ENCODE measurements at regions not wholly inside any gene's neighbourhood (a gene's known extent, or its start where the extent isn't known, plus 50 kb on each side); places are given as distances from the start of the nearest gene placed in this dataset.

DNA sequence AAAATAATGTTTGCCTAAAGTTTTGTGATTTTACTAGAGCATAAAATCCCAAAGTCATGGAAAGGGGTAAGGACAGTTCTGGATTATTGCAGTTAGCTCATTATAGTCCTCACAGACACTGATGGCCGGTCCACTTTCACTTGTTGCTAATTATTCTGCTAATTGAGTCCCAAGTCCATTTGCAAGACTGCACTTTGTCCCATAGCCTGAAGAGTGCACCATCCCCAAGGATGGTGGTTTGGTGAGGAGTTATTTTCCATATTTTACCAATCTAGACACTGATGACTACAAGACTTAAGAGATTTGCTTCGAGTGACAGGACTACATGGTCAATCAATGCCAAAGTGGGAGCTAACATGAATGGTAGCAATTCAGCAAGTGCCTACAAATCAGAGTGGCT is 181.8 kb upstream of the CACNA2D1 start:
- Histone ChIP-seq H3K4me3 (ENCODE audit: low read length) (no peak overlapping the region), H3K9me2 (ENCODE audit: insufficient read depth, low read length) (no peaks in the 10 kb centered on the region), H3K27ac (ENCODE audit: low read length) (no peak overlapping the region), H3K4me2 (ENCODE audit: low read length) (no peak overlapping the region), H3K27me3 (ENCODE audit: insufficient read depth, low read depth, low read length) (no peaks in the 10 kb centered on the region), H3K36me3 (ENCODE audit: insufficient read depth, low read length) (no peaks in the 10 kb centered on the region), H3K9ac (ENCODE audit: low read length) (no peak overlapping the region), H3K9me3 (ENCODE audit: low read length) (no peaks in the 10 kb centered on the region), H3F3A (ENCODE audit: insufficient read depth, low read length, poor library complexity, severe bottlenecking) (no peaks in the 10 kb centered on the region), H4K20me1 (ENCODE audit: insufficient read depth) (no peaks in the 10 kb centered on the region), H3K79me2 (replicated peaks; ENCODE audit: insufficient read depth, low read length) (no peaks in the 10 kb centered on the region), H2AFZ (ENCODE audit: low read depth, low read length) (no peak overlapping the region)
- TF ChIP-seq, protein P1, sequence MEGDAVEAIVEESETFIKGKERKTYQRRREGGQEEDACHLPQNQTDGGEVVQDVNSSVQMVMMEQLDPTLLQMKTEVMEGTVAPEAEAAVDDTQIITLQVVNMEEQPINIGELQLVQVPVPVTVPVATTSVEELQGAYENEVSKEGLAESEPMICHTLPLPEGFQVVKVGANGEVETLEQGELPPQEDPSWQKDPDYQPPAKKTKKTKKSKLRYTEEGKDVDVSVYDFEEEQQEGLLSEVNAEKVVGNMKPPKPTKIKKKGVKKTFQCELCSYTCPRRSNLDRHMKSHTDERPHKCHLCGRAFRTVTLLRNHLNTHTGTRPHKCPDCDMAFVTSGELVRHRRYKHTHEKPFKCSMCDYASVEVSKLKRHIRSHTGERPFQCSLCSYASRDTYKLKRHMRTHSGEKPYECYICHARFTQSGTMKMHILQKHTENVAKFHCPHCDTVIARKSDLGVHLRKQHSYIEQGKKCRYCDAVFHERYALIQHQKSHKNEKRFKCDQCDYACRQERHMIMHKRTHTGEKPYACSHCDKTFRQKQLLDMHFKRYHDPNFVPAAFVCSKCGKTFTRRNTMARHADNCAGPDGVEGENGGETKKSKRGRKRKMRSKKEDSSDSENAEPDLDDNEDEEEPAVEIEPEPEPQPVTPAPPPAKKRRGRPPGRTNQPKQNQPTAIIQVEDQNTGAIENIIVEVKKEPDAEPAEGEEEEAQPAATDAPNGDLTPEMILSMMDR (IDR thresholded peaks at IDR 0.05; ENCODE audit: poor library complexity, severe bottlenecking), result no peak
- no peak for TF ChIP-seq EZH2 (IDR thresholded peaks at IDR 0.05; ENCODE audit: borderline replicate concordance, insufficient read depth, low read length, poor library complexity, severe bottlenecking)
- TF ChIP-seq TAF1 (IDR thresholded peaks at IDR 0.05; ENCODE audit: low read depth), result no peak
- no peak for TF ChIP-seq SMC3 (conservative IDR thresholded peaks at IDR 0.05; ENCODE audit: poor library complexity)
- TF ChIP-seq EP300 (conservative IDR thresholded peaks at IDR 0.05; ENCODE audit: poor library complexity, severe bottlenecking), result no peak
- TF ChIP-seq POLR2AphosphoS5 (IDR thresholded peaks at IDR 0.05), result no peak
- TF ChIP-seq MXI1 (conservative IDR thresholded peaks at IDR 0.05; ENCODE audit: poor library complexity, severe bottlenecking), result no peak
- no peak for TF ChIP-seq RAD21 (conservative IDR thresholded peaks at IDR 0.05)
- TF ChIP-seq, protein P2, sequence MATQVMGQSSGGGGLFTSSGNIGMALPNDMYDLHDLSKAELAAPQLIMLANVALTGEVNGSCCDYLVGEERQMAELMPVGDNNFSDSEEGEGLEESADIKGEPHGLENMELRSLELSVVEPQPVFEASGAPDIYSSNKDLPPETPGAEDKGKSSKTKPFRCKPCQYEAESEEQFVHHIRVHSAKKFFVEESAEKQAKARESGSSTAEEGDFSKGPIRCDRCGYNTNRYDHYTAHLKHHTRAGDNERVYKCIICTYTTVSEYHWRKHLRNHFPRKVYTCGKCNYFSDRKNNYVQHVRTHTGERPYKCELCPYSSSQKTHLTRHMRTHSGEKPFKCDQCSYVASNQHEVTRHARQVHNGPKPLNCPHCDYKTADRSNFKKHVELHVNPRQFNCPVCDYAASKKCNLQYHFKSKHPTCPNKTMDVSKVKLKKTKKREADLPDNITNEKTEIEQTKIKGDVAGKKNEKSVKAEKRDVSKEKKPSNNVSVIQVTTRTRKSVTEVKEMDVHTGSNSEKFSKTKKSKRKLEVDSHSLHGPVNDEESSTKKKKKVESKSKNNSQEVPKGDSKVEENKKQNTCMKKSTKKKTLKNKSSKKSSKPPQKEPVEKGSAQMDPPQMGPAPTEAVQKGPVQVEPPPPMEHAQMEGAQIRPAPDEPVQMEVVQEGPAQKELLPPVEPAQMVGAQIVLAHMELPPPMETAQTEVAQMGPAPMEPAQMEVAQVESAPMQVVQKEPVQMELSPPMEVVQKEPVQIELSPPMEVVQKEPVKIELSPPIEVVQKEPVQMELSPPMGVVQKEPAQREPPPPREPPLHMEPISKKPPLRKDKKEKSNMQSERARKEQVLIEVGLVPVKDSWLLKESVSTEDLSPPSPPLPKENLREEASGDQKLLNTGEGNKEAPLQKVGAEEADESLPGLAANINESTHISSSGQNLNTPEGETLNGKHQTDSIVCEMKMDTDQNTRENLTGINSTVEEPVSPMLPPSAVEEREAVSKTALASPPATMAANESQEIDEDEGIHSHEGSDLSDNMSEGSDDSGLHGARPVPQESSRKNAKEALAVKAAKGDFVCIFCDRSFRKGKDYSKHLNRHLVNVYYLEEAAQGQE (IDR thresholded peaks at IDR 0.05; ENCODE audit: borderline replicate concordance), result no peak

DNA sequence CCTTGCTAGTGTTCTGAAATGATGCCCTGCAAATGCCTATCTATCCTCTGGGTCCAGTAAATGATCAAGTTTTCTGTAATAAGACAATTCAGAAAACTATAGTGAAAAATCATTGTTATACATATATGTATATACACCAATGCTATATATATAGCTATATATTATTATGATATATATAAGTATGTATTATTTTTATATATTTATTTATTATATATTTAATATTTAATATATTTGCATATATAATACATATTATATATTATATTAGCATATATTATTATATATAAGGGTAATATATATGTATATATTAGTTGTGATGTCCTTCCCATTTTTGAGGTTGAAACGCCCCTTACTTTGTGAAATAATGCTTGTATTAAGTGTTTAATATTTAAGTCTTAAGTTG is 181.4 kb upstream of the CACNA2D1 start:
- Histone ChIP-seq H3K27ac (ENCODE audit: low read length) (no peak overlapping the region), H3F3A (ENCODE audit: insufficient read depth, low read length, poor library complexity, severe bottlenecking) (no peaks in the 10 kb centered on the region), H3K9ac (ENCODE audit: low read length) (no peak overlapping the region), H4K20me1 (ENCODE audit: insufficient read depth) (no peaks in the 10 kb centered on the region), H3K36me3 (ENCODE audit: insufficient read depth, low read length) (no peaks in the 10 kb centered on the region), H3K27me3 (ENCODE audit: insufficient read depth, low read depth, low read length) (no peaks in the 10 kb centered on the region), H3K9me3 (ENCODE audit: low read length) (no peaks in the 10 kb centered on the region), H2AFZ (ENCODE audit: low read depth, low read length) (no peak overlapping the region), H3K4me3 (ENCODE audit: low read length) (no peak overlapping the region), H3K4me2 (ENCODE audit: low read length) (no peak overlapping the region), H3K79me2 (replicated peaks; ENCODE audit: insufficient read depth, low read length) (no peaks in the 10 kb centered on the region), H3K9me2 (ENCODE audit: insufficient read depth, low read length) (no peaks in the 10 kb centered on the region)
- TF ChIP-seq EZH2 (IDR thresholded peaks at IDR 0.05; ENCODE audit: borderline replicate concordance, insufficient read depth, low read length, poor library complexity, severe bottlenecking) (no peak), TAF1 (IDR thresholded peaks at IDR 0.05; ENCODE audit: low read depth) (no peak), EP300 (conservative IDR thresholded peaks at IDR 0.05; ENCODE audit: poor library complexity, severe bottlenecking) (no peak), SMC3 (conservative IDR thresholded peaks at IDR 0.05; ENCODE audit: poor library complexity) (no peak), MXI1 (conservative IDR thresholded peaks at IDR 0.05; ENCODE audit: poor library complexity, severe bottlenecking) (no peak), POLR2AphosphoS5 (IDR thresholded peaks at IDR 0.05) (no peak)

Measured in neural cell (in vitro differentiated cells).